ENCODE measurements at regions not wholly inside any gene's neighbourhood (a gene's known extent, or its start where the extent isn't known, plus 50 kb on each side); places are given as distances from the start of the nearest gene placed in this dataset.

- Histone ChIP-seq H3K36me3 (no peaks in the 10 kb centered on the region), H3K9me3 (no peaks in the 10 kb centered on the region), H3K27me3 (ENCODE audit: low read depth) (no peaks in the 10 kb centered on the region), H3K4me1 (peaks cover 4% of the 10 kb centered on the region), H3K4me3 (no peak overlapping the region), H3K27ac (no peak overlapping the region)
- intact Hi-C loops (cut with DNase I), result no loop called here
- DNase-seq (no peak), ATAC-seq (no peak)
- no peak for TF ChIP-seq CTCF (IDR thresholded peaks at IDR 0.05)
Observed at GRCh38 chr2:443741-444140, 155.8 kb upstream of the ALKAL2 start.

DNA sequence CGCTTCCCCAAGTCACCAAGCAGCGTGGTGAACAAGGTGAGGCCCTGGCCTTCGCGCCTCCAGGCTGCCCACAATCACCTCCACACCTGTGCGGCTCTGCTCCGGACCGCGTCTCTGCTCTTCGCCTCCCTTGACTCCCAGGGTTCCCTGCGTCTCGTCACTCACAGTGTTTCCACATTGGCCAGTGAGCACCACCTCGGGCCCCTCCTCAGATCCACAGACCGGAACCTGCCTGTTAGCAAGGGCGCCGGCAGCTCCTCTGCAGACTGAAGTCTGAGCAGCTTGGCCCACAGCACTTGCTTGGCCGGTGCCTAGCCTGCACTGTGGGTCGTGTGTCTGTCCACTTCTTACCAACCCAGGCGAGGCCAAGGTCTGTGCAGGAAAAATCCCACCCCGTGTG, 155.3 kb upstream of the ALKAL2 start:
- no peaks in the 10 kb centered on the region for H3K9me3 ChIP-seq
- H3K4me3 ChIP-seq, result no peak overlapping the region
- H3K27ac ChIP-seq, result no peak overlapping the region
- H3K27me3 ChIP-seq (ENCODE audit: low read depth), result no peaks in the 10 kb centered on the region
- DNase-seq (no peak), ATAC-seq (no peak)
- intact Hi-C loops (cut with DNase I), result no loop called here
- peaks cover 4% of the 10 kb centered on the region for H3K4me1 ChIP-seq
- H3K36me3 ChIP-seq, result no peaks in the 10 kb centered on the region
- no peak for TF ChIP-seq CTCF (IDR thresholded peaks at IDR 0.05)

DNA sequence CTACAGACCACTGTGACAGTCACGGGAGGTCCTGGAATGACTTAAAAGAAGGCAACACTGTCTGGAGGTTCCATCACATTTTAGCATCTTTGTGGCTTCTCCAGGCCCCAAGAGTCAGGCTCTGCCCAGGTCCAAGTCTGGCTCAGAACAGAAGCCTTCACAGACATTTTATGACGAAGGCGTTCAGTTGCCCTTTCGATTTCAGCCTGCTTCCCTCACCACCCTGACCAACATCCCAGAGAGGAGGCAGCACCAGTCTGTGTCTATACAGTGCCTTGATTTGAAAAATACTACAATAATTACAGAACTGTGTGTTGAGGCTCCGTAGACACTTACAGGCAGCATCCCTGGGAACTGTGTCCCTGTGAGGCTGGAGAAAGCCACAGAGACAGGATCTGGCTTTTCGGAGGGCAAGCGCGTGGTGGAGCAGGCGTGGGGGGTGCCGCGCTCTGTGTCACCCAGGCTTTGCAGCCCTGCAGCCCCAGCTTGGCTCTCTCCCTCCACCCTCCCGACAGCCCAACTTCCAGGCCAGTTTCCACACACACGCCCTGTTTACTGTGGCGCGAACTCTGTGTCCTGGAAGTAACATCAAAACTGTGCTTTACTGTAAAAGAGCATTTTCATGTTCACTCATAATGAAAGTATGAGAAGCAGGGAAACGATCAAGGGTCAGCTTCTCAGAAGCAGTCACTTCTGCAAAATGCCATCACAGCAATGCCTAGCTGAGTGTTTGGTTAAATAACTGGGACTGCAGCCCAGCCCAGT, 153.5 kb upstream of the ALKAL2 start:
- Histone ChIP-seq H3K27me3 (ENCODE audit: low read depth) (no peaks in the 10 kb centered on the region), H3K36me3 (no peaks in the 10 kb centered on the region), H3K27ac (peak overlapping the region; percentile 82), H3K4me3 (no peak overlapping the region), H3K9me3 (no peaks in the 10 kb centered on the region), H3K4me1 (peaks cover 4% of the 10 kb centered on the region)
- TF ChIP-seq CTCF (IDR thresholded peaks at IDR 0.05), result no peak
- DNase-seq (no peak), ATAC-seq (peak; percentile 35 to 68)
- intact Hi-C loops (cut with DNase I), result no loop called here

- Histone ChIP-seq H3K27me3 (ENCODE audit: low read depth) (no peaks in the 10 kb centered on the region), H3K4me1 (peaks cover 4% of the 10 kb centered on the region), H3K36me3 (no peaks in the 10 kb centered on the region), H3K27ac (peak overlapping the region; percentile 82), H3K4me3 (no peak overlapping the region), H3K9me3 (no peaks in the 10 kb centered on the region)
- no peak for TF ChIP-seq CTCF (IDR thresholded peaks at IDR 0.05)
- intact Hi-C loops (cut with DNase I), result no loop called here
- no peak for DNase-seq
- ATAC-seq, result peak in 1 of 2 donors; percentile 75
Observed at GRCh38 chr2:440403-440740, 152.5 kb upstream of the ALKAL2 start.

- Histone ChIP-seq H3K4me1 (peaks cover 4% of the 10 kb centered on the region), H3K27me3 (ENCODE audit: low read depth) (no peaks in the 10 kb centered on the region), H3K27ac (peak overlapping the region; percentile 80), H3K9me3 (no peaks in the 10 kb centered on the region), H3K36me3 (no peaks in the 10 kb centered on the region), H3K4me3 (no peak overlapping the region)
- TF ChIP-seq CTCF (IDR thresholded peaks at IDR 0.05), result no peak
- DNase-seq (no peak), ATAC-seq (peak; percentile 59 to 81)
- intact Hi-C loops (cut with DNase I), result no loop called here
Observed at GRCh38 chr2:439556-440402, 151.9 kb upstream of the ALKAL2 start.
